T-helper 1 cell treated with Interleukin-12 subunit alpha and Interleukin-12 subunit beta and Interleukin-4 antibody, amounts not matched to agents 30 μg/mL and 1 μg/mL, for 36 hours (primary cell): ENCODE measurements at regions not wholly inside any gene's neighbourhood (a gene's known extent, or its start where the extent isn't known, plus 50 kb on each side); places are given as distances from the start of the nearest gene placed in this dataset.

Source experiments
- H3K27ac Mint-ChIP-seq: one replicate; pipeline ENCODE4 v1.8.0; 2021; ENCODE audit warnings: mild to moderate bottlenecking, mixed read lengths
- H3K27me3 Mint-ChIP-seq: one replicate; pipeline ENCODE4 v1.8.0; 2021; ENCODE audit warnings: low read depth, mixed read lengths
- H3K36me3 Mint-ChIP-seq: one replicate; pipeline ENCODE4 v1.8.0; 2021; ENCODE audit warnings: low read depth, mixed read lengths
- H3K4me1 Mint-ChIP-seq: one replicate; pipeline ENCODE4 v1.8.0; 2021; ENCODE audit warnings: low read depth, mixed read lengths
- H3K4me3 Mint-ChIP-seq: one replicate; pipeline ENCODE4 v1.8.0; 2021; ENCODE audit warnings: mild to moderate bottlenecking, moderate library complexity, mixed read lengths
- H3K9me3 Mint-ChIP-seq: one replicate; pipeline ENCODE4 v1.8.0; 2021; ENCODE audit warnings: mixed read lengths

- Mint-ChIP-seq H3K27ac (no peak overlapping the region), H3K27me3 (no peaks in the 10 kb centered on the region), H3K36me3 (no peaks in the 10 kb centered on the region), H3K4me1 (peaks cover 13% of the 10 kb centered on the region), H3K4me3 (no peak overlapping the region), H3K9me3 (no peaks in the 10 kb centered on the region)
Measured at GRCh38 chr2:134146161-134146560, 107.7 kb upstream of the MGAT5 start.

GRCh38 chr2:134146620-134147019, 107.3 kb upstream of the MGAT5 start:
- no peaks in the 10 kb centered on the region for H3K27me3 Mint-ChIP-seq
- no peaks in the 10 kb centered on the region for H3K9me3 Mint-ChIP-seq
- H3K36me3 Mint-ChIP-seq = no peaks in the 10 kb centered on the region
- no peak overlapping the region for H3K4me3 Mint-ChIP-seq
- peaks cover 11% of the 10 kb centered on the region for H3K4me1 Mint-ChIP-seq
- no peak overlapping the region for H3K27ac Mint-ChIP-seq

- Mint-ChIP-seq H3K36me3 (no peaks in the 10 kb centered on the region), H3K4me1 (peaks cover 4% of the 10 kb centered on the region), H3K27me3 (no peaks in the 10 kb centered on the region), H3K9me3 (no peaks in the 10 kb centered on the region), H3K27ac (no peak overlapping the region), H3K4me3 (no peak overlapping the region)
Measured at GRCh38 chr2:134148172-134148571, 105.7 kb upstream of the MGAT5 start.

- Mint-ChIP-seq H3K9me3 (no peaks in the 10 kb centered on the region), H3K27ac (no peak overlapping the region), H3K36me3 (no peaks in the 10 kb centered on the region), H3K4me3 (no peak overlapping the region), H3K27me3 (no peaks in the 10 kb centered on the region), H3K4me1 (no peaks in the 10 kb centered on the region)
Measured at GRCh38 chr2:134148843-134149472, 104.9 kb upstream of the MGAT5 start.

- H3K36me3 Mint-ChIP-seq = no peaks in the 10 kb centered on the region
- H3K27me3 Mint-ChIP-seq = no peaks in the 10 kb centered on the region
- H3K4me1 Mint-ChIP-seq = no peaks in the 10 kb centered on the region
- no peaks in the 10 kb centered on the region for H3K9me3 Mint-ChIP-seq
- H3K27ac Mint-ChIP-seq = no peak overlapping the region
- H3K4me3 Mint-ChIP-seq = no peak overlapping the region
Measured at GRCh38 chr2:134149904-134150303, 104.0 kb upstream of the MGAT5 start.

- H3K27ac Mint-ChIP-seq = no peak overlapping the region
- H3K4me3 Mint-ChIP-seq = no peak overlapping the region
- no peaks in the 10 kb centered on the region for H3K27me3 Mint-ChIP-seq
- no peaks in the 10 kb centered on the region for H3K9me3 Mint-ChIP-seq
- H3K36me3 Mint-ChIP-seq = no peaks in the 10 kb centered on the region
- no peaks in the 10 kb centered on the region for H3K4me1 Mint-ChIP-seq
Measured at GRCh38 chr2:134150760-134151159, 103.1 kb upstream of the MGAT5 start.

GRCh38 chr2:134152045-134153010, 101.5 kb upstream of the MGAT5 start:
- no peaks in the 10 kb centered on the region for H3K36me3 Mint-ChIP-seq

GRCh38 chr2:134153294-134153880, 100.5 kb upstream of the MGAT5 start:
- H3K9me3 Mint-ChIP-seq = no peaks in the 10 kb centered on the region
- H3K27me3 Mint-ChIP-seq = no peaks in the 10 kb centered on the region
- H3K36me3 Mint-ChIP-seq = no peaks in the 10 kb centered on the region
- no peaks in the 10 kb centered on the region for H3K4me1 Mint-ChIP-seq
- H3K4me3 Mint-ChIP-seq = no peak overlapping the region
- H3K27ac Mint-ChIP-seq = no peak overlapping the region

More at GRCh38 chr2:134152045-134153010, 101.5 kb upstream of the MGAT5 start:
- H3K27ac Mint-ChIP-seq = no peak overlapping the region
- no peaks in the 10 kb centered on the region for H3K9me3 Mint-ChIP-seq
- H3K4me3 Mint-ChIP-seq = no peak overlapping the region
- no peaks in the 10 kb centered on the region for H3K27me3 Mint-ChIP-seq
- no peaks in the 10 kb centered on the region for H3K4me1 Mint-ChIP-seq

- Mint-ChIP-seq H3K4me1 (no peaks in the 10 kb centered on the region), H3K36me3 (no peaks in the 10 kb centered on the region), H3K9me3 (no peaks in the 10 kb centered on the region), H3K27me3 (no peaks in the 10 kb centered on the region), H3K4me3 (no peak overlapping the region), H3K27ac (no peak overlapping the region)
Measured at GRCh38 chr2:134154246-134154645, 99.6 kb upstream of the MGAT5 start.

GRCh38 chr2:134155134-134155533, 98.7 kb upstream of the MGAT5 start:
- no peaks in the 10 kb centered on the region for H3K27me3 Mint-ChIP-seq
- no peaks in the 10 kb centered on the region for H3K9me3 Mint-ChIP-seq
- H3K36me3 Mint-ChIP-seq = no peaks in the 10 kb centered on the region
- H3K4me1 Mint-ChIP-seq = no peaks in the 10 kb centered on the region
- H3K4me3 Mint-ChIP-seq = no peak overlapping the region
- H3K27ac Mint-ChIP-seq = no peak overlapping the region

GRCh38 chr2:134158295-134158694, 95.6 kb upstream of the MGAT5 start:
- Mint-ChIP-seq H3K4me3 (no peak overlapping the region), H3K4me1 (peaks cover 10% of the 10 kb centered on the region), H3K9me3 (no peaks in the 10 kb centered on the region), H3K27me3 (no peaks in the 10 kb centered on the region), H3K27ac (no peak overlapping the region), H3K36me3 (no peaks in the 10 kb centered on the region)

- H3K27me3 Mint-ChIP-seq = no peaks in the 10 kb centered on the region
- H3K27ac Mint-ChIP-seq = no peak overlapping the region
- H3K36me3 Mint-ChIP-seq = no peaks in the 10 kb centered on the region
- H3K4me1 Mint-ChIP-seq = peaks cover 14% of the 10 kb centered on the region
- no peaks in the 10 kb centered on the region for H3K9me3 Mint-ChIP-seq
- H3K4me3 Mint-ChIP-seq = no peak overlapping the region
Measured at GRCh38 chr2:134161170-134161547, 92.7 kb upstream of the MGAT5 start.

GRCh38 chr2:134163336-134163735, 90.5 kb upstream of the MGAT5 start:
- H3K27me3 Mint-ChIP-seq = no peaks in the 10 kb centered on the region
- no peak overlapping the region for H3K27ac Mint-ChIP-seq
- H3K36me3 Mint-ChIP-seq = no peaks in the 10 kb centered on the region
- peaks cover 16% of the 10 kb centered on the region for H3K4me1 Mint-ChIP-seq
- no peak overlapping the region for H3K4me3 Mint-ChIP-seq
- no peaks in the 10 kb centered on the region for H3K9me3 Mint-ChIP-seq

GRCh38 chr2:134164306-134164705, 89.6 kb upstream of the MGAT5 start:
- Mint-ChIP-seq H3K4me3 (no peak overlapping the region), H3K4me1 (peaks cover 16% of the 10 kb centered on the region)

GRCh38 chr2:134167015-134167414, 86.9 kb upstream of the MGAT5 start:
- no peaks in the 10 kb centered on the region for H3K27me3 Mint-ChIP-seq
- H3K4me1 Mint-ChIP-seq = peaks cover 10% of the 10 kb centered on the region
- H3K9me3 Mint-ChIP-seq = no peaks in the 10 kb centered on the region
- H3K4me3 Mint-ChIP-seq = no peak overlapping the region
- peaks cover 2% of the 10 kb centered on the region for H3K36me3 Mint-ChIP-seq
- H3K27ac Mint-ChIP-seq = no peak overlapping the region

More at GRCh38 chr2:134164306-134164705, 89.6 kb upstream of the MGAT5 start:
- no peaks in the 10 kb centered on the region for H3K36me3 Mint-ChIP-seq
- H3K27me3 Mint-ChIP-seq = no peaks in the 10 kb centered on the region
- no peak overlapping the region for H3K27ac Mint-ChIP-seq
- no peaks in the 10 kb centered on the region for H3K9me3 Mint-ChIP-seq
